ENCODE measurements at regions not wholly inside any gene's neighbourhood (a gene's known extent, or its start where the extent isn't known, plus 50 kb on each side); places are given as distances from the start of the nearest gene placed in this dataset.

DNA sequence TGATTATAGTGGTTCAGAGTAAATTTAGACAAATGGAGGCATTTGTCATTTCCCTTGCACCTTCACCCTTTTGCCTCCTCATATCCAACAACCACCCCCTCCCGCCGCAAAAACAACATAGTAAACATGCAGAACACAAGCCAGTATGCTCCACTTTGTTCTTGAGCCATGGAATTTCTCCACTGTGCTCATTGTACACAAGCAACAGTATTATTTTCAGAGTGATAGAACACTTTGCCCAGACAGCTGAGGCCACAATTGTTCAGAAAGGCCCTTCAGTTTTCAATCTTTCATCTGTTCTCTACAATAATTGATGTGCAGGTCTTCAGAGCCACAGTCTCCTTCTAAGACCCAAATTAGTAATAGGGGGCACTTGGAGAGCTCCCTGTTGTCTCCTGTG, 272.8 kb upstream of the SLC30A5 start:
- TF ChIP-seq POLR2AphosphoS5 (IDR thresholded peaks at IDR 0.05; ENCODE audit: low read depth, low read length), result no peak
- Histone ChIP-seq H3K4me3 (ENCODE audit: low read depth in 2 of 2, low read length in 2 of 2) (no peak overlapping the region), H3K27ac (ENCODE audit: low read length) (no peak overlapping the region), H3K4me1 (ENCODE audit: control insufficient read depth, insufficient read depth, low read length) (no peaks in the 10 kb centered on the region), H3K27me3 (ENCODE audit: control insufficient read depth, insufficient read depth, low read length) (peaks cover 5% of the 10 kb centered on the region; the same call in 1 of the 2 replicates), H3K9me3 (ENCODE audit: control insufficient read depth, insufficient read depth, low read depth, low read length) (no peaks in the 10 kb centered on the region), H3K36me3 (ENCODE audit: control insufficient read depth, insufficient read depth, low read length) (no peaks in the 10 kb centered on the region)
- POLR2A ChIA-PET, result no interaction called here
- in situ Hi-C loops (cut with HindIII; ENCODE audit: low pct_unique_long_range_greater_than_20kb, low sequenced_read_pairs) (no loop called here), intact Hi-C loops (cut with micrococcal nuclease; ENCODE audit: unreplicated experiment) (no loop called here)
- CTCF ChIA-PET, result no interaction called here
- no TSS peak for BruUV-seq (replicated peaks)
- DNase-seq (ENCODE audit: low read depth, low spot score), result no peak
- no peak for ATAC-seq

DNA sequence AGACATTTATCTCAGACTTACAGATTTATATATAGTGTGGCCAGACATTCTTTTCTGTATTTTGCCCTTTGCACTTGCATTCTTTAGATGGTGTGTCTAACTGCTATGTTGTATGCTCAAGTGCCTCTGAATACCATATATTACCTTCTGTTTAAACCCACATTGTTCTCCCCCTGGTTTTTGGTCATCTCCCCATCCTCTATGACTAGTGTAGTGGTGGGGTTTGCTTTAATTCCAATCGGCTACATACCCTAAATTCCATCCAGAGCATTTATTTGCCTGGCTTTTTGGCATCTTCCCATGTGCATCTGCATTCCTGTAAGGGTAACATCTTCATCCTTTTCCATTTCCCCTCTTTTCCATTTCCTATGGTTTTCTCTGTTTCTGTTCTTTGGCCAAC, 271.0 kb upstream of the SLC30A5 start:
- ATAC-seq (no peak), DNase-seq (ENCODE audit: low read depth, low spot score) (no peak)
- CTCF ChIA-PET, result no interaction called here
- BruUV-seq (replicated peaks), result no TSS peak
- TF ChIP-seq, protein P1, sequence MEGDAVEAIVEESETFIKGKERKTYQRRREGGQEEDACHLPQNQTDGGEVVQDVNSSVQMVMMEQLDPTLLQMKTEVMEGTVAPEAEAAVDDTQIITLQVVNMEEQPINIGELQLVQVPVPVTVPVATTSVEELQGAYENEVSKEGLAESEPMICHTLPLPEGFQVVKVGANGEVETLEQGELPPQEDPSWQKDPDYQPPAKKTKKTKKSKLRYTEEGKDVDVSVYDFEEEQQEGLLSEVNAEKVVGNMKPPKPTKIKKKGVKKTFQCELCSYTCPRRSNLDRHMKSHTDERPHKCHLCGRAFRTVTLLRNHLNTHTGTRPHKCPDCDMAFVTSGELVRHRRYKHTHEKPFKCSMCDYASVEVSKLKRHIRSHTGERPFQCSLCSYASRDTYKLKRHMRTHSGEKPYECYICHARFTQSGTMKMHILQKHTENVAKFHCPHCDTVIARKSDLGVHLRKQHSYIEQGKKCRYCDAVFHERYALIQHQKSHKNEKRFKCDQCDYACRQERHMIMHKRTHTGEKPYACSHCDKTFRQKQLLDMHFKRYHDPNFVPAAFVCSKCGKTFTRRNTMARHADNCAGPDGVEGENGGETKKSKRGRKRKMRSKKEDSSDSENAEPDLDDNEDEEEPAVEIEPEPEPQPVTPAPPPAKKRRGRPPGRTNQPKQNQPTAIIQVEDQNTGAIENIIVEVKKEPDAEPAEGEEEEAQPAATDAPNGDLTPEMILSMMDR (IDR thresholded peaks at IDR 0.05), result no peak
- TF ChIP-seq SIN3A (IDR thresholded peaks at IDR 0.05; ENCODE audit: borderline replicate concordance, insufficient read depth, low read depth, low read length) (no peak), POLR2AphosphoS5 (IDR thresholded peaks at IDR 0.05; ENCODE audit: low read depth, low read length) (no peak), TCF7L2 (IDR thresholded peaks at IDR 0.05; ENCODE audit: low read depth, low read length) (no peak)
- TF ChIP-seq, protein P2, sequence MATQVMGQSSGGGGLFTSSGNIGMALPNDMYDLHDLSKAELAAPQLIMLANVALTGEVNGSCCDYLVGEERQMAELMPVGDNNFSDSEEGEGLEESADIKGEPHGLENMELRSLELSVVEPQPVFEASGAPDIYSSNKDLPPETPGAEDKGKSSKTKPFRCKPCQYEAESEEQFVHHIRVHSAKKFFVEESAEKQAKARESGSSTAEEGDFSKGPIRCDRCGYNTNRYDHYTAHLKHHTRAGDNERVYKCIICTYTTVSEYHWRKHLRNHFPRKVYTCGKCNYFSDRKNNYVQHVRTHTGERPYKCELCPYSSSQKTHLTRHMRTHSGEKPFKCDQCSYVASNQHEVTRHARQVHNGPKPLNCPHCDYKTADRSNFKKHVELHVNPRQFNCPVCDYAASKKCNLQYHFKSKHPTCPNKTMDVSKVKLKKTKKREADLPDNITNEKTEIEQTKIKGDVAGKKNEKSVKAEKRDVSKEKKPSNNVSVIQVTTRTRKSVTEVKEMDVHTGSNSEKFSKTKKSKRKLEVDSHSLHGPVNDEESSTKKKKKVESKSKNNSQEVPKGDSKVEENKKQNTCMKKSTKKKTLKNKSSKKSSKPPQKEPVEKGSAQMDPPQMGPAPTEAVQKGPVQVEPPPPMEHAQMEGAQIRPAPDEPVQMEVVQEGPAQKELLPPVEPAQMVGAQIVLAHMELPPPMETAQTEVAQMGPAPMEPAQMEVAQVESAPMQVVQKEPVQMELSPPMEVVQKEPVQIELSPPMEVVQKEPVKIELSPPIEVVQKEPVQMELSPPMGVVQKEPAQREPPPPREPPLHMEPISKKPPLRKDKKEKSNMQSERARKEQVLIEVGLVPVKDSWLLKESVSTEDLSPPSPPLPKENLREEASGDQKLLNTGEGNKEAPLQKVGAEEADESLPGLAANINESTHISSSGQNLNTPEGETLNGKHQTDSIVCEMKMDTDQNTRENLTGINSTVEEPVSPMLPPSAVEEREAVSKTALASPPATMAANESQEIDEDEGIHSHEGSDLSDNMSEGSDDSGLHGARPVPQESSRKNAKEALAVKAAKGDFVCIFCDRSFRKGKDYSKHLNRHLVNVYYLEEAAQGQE (IDR thresholded peaks at IDR 0.05; ENCODE audit: insufficient read depth in 1 of 2, low read depth in 2 of 2, low read length in 1 of 2), result no peak
- H3K36me3 ChIP-seq (ENCODE audit: control insufficient read depth, insufficient read depth, low read length), result no peaks in the 10 kb centered on the region
- peaks cover 5% of the 10 kb centered on the region; the same call in 1 of the 2 replicates for H3K27me3 ChIP-seq (ENCODE audit: control insufficient read depth, insufficient read depth, low read length)
- in situ Hi-C loops (cut with HindIII; ENCODE audit: low pct_unique_long_range_greater_than_20kb, low sequenced_read_pairs), result no loop called here
- H3K27ac ChIP-seq (ENCODE audit: low read length), result no peak overlapping the region
- H3K4me3 ChIP-seq (ENCODE audit: low read depth in 2 of 2, low read length in 2 of 2), result no peak overlapping the region
- intact Hi-C loops (cut with micrococcal nuclease; ENCODE audit: unreplicated experiment), result no loop called here
- H3K9me3 ChIP-seq (ENCODE audit: control insufficient read depth, insufficient read depth, low read depth, low read length), result no peaks in the 10 kb centered on the region
- POLR2A ChIA-PET, result no interaction called here
- no peaks in the 10 kb centered on the region for H3K4me1 ChIP-seq (ENCODE audit: control insufficient read depth, insufficient read depth, low read length)

DNA sequence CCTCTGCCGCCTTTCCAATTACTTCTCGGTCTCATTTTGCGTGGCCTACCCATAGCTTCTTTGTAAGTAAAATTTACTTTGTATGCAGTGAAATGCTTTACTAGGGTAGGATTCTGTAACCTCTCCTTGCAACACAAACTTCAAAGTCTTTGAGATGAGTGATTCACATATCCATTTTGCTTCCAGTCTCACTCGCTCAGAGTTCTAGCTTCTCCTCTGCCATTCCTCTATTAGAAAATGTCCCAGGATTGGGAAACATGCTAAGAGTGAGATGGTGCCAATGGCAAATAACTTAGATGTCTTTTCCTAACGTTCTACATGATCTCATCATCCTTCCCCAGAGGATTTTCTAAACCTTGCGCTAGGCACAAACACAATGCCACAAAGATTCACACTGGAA, 270.5 kb upstream of the SLC30A5 start:
- H3K36me3 ChIP-seq (ENCODE audit: control insufficient read depth, insufficient read depth, low read length), result no peaks in the 10 kb centered on the region
- H3K4me1 ChIP-seq (ENCODE audit: control insufficient read depth, insufficient read depth, low read length), result no peaks in the 10 kb centered on the region
- intact Hi-C loops (cut with micrococcal nuclease; ENCODE audit: unreplicated experiment) (no loop called here), in situ Hi-C loops (cut with HindIII; ENCODE audit: low pct_unique_long_range_greater_than_20kb, low sequenced_read_pairs) (no loop called here)
- H3K9me3 ChIP-seq (ENCODE audit: control insufficient read depth, insufficient read depth, low read depth, low read length), result no peaks in the 10 kb centered on the region
- DNase-seq (ENCODE audit: low read depth, low spot score) (no peak), ATAC-seq (no peak)
- ChIA-PET CTCF (no interaction called here), POLR2A (no interaction called here)
- no TSS peak for BruUV-seq (replicated peaks)
- H3K27ac ChIP-seq (ENCODE audit: low read length), result no peak overlapping the region
- H3K4me3 ChIP-seq (ENCODE audit: low read depth in 2 of 2, low read length in 2 of 2), result no peak overlapping the region
- no peak for TF ChIP-seq SIN3A (IDR thresholded peaks at IDR 0.05; ENCODE audit: borderline replicate concordance, insufficient read depth, low read depth, low read length)
- TF ChIP-seq, protein P1 (IDR thresholded peaks at IDR 0.05), result no peak
- TF ChIP-seq, protein P2 (IDR thresholded peaks at IDR 0.05; ENCODE audit: insufficient read depth in 1 of 2, low read depth in 2 of 2, low read length in 1 of 2), result no peak
- no peak for TF ChIP-seq POLR2AphosphoS5 (IDR thresholded peaks at IDR 0.05; ENCODE audit: low read depth, low read length)
- TF ChIP-seq TCF7L2 (IDR thresholded peaks at IDR 0.05; ENCODE audit: low read depth, low read length), result no peak
- peaks cover 5% of the 10 kb centered on the region; the same call in 1 of the 2 replicates for H3K27me3 ChIP-seq (ENCODE audit: control insufficient read depth, insufficient read depth, low read length)
